ENCODE measurements at regions not wholly inside any gene's neighbourhood (a gene's known extent, or its start where the extent isn't known, plus 50 kb on each side); places are given as distances from the start of the nearest gene placed in this dataset.

DNA sequence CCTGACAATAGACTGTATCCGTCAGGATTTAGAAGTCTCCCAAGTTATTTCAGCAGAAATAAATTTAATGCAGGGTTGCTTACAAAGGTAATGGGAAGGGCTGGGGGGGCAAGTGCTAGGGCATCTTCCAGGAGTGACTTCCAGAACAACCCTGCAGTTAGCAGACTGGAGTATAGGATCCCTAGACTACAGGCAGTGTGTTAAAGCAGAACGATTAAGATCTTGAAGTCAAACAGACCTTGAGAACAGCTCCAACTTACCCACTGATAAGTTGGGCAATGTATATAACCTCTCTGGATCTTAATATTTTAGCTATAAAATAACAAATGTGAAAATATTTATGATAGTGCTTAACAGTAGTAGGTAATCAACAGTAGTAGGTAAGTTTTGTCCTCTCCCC, 113.6 kb upstream of the LIFR start:
- TF ChIP-seq, protein P1, sequence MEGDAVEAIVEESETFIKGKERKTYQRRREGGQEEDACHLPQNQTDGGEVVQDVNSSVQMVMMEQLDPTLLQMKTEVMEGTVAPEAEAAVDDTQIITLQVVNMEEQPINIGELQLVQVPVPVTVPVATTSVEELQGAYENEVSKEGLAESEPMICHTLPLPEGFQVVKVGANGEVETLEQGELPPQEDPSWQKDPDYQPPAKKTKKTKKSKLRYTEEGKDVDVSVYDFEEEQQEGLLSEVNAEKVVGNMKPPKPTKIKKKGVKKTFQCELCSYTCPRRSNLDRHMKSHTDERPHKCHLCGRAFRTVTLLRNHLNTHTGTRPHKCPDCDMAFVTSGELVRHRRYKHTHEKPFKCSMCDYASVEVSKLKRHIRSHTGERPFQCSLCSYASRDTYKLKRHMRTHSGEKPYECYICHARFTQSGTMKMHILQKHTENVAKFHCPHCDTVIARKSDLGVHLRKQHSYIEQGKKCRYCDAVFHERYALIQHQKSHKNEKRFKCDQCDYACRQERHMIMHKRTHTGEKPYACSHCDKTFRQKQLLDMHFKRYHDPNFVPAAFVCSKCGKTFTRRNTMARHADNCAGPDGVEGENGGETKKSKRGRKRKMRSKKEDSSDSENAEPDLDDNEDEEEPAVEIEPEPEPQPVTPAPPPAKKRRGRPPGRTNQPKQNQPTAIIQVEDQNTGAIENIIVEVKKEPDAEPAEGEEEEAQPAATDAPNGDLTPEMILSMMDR (conservative IDR thresholded peaks at IDR 0.05; ENCODE audit: low read length) = no peak
- no peak for TF ChIP-seq EZH2phosphoT487 (IDR thresholded peaks at IDR 0.05; ENCODE audit: borderline replicate concordance)
